ENCODE measurements at regions not wholly inside any gene's neighbourhood (a gene's known extent, or its start where the extent isn't known, plus 50 kb on each side); places are given as distances from the start of the nearest gene placed in this dataset.

DNA sequence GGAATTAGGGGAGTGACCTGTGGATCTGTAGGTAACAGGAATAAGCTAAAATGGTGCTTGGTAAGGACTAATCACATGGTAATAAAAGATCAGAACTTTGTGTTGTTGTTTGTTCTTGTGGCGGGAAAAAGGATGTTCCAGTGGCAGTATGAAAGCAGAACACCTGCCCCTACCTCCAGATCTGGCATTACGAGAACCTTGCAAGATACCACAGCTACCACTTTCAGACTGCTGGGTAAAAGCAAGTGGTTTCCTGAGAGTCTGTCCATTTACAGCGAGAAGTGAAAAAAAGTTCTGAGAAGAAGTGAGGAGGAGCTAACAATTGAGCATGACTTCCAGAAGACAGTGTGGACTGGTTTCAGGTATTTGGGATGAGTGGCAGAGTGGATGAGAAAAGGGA is 252.5 kb downstream of the TLE4 start:
- no peak overlapping the region for H3K18ac ChIP-seq (ENCODE audit: extremely low read depth, low read length)
- no peaks in the 10 kb centered on the region for H3K27me3 ChIP-seq (replicated peaks in 1 of 4; ENCODE audit: control insufficient read depth in 3 of 4, extremely low read depth in 1 of 4, insufficient read depth in 3 of 4, low read length in 3 of 4)
- no peak overlapping the region for H2AFZ ChIP-seq (ENCODE audit: low read length)
- H2BK5ac ChIP-seq (ENCODE audit: low read depth, low read length): no peak overlapping the region
- H2BK12ac ChIP-seq (ENCODE audit: low read depth, low read length): no peak overlapping the region
- ChIA-PET POLR2A (ENCODE audit: partially characterized antibody) (interaction anchor here (1.0 kb wide), 1 partner anchor 8 kb away, joined by 3 read pairs; no protein-coding TSS in a partner anchor), CTCF (ENCODE audit: partially characterized antibody) (interaction anchor here (0.6 to 1.5 kb wide), 2 partner anchors 9 to 1315 kb away, joined by 3 to 4 read pairs; no protein-coding TSS in a partner anchor)
- H3K4ac ChIP-seq (replicated peaks; ENCODE audit: insufficient read length, low read depth, low read length): no peak overlapping the region
- no peak overlapping the region for H4K8ac ChIP-seq (ENCODE audit: extremely low read depth, insufficient read depth, low read length)
- no peaks in the 10 kb centered on the region for H3K79me2 ChIP-seq (ENCODE audit: control insufficient read depth in 1 of 2, insufficient read depth in 2 of 2, low read length in 2 of 2)
- no peaks in the 10 kb centered on the region for H3K4me1 ChIP-seq (replicated peaks in 1 of 4; ENCODE audit: control insufficient read depth in 3 of 4, insufficient read depth in 4 of 4, low read length in 3 of 4)
- H3K23me2 ChIP-seq (ENCODE audit: low read depth, low read length): no peaks in the 10 kb centered on the region
- H3K56ac ChIP-seq (replicated peaks; ENCODE audit: insufficient read length, low read depth, low read length): no peak overlapping the region
- no peak overlapping the region for H2BK15ac ChIP-seq (ENCODE audit: low read length)
- no peak overlapping the region for H3K4me3 ChIP-seq (ENCODE audit: extremely low read depth in 1 of 4, insufficient read depth in 2 of 4, low read depth in 3 of 4, low read length in 4 of 4)
- no peak overlapping the region for H2BK20ac ChIP-seq (ENCODE audit: low read length)
- WGBS, 2 experiments (ENCODE audit: extremely low coverage in 1 of 2, insufficient coverage in 1 of 2, insufficient read length in 1 of 2, insufficient replicate concordance in 2 of 2, low coverage in 1 of 2, low lambda C conversion rate in 2 of 2, missing lambda C conversion rate in 1 of 2): 76% methylated on average over 3 of the region's 3 CpGs; no CpG with 5 or more reads in 1 of the 2 experiments
- no peaks in the 10 kb centered on the region for H3K9me3 ChIP-seq (ENCODE audit: insufficient read depth in 2 of 2, low read depth in 1 of 2, low read length in 1 of 2)
- H3K9ac ChIP-seq (replicated peaks in 1 of 4; ENCODE audit: extremely low read depth in 1 of 4, low read depth in 3 of 4, low read length in 3 of 4): no peak overlapping the region
- TF ChIP-seq ZNF274 (IDR thresholded peaks at IDR 0.05; ENCODE audit: borderline replicate concordance, extremely low read depth, low read length) (no peak), TAF7 (optimal IDR thresholded peaks at IDR 0.05; ENCODE audit: borderline replicate concordance, low read depth, low read length) (no peak), KDM4A (IDR thresholded peaks at IDR 0.05; ENCODE audit: low read depth, low read length, severe bottlenecking) (no peak)
- H3K4me2 ChIP-seq (ENCODE audit: insufficient read depth in 1 of 2, low read depth in 2 of 2, low read length in 2 of 2): no peak overlapping the region
- no peak overlapping the region for H3K27ac ChIP-seq (ENCODE audit: low read depth, low read length)
- no peaks in the 10 kb centered on the region for H3K79me1 ChIP-seq (ENCODE audit: low read depth, low read length)
- H4K91ac ChIP-seq (replicated peaks; ENCODE audit: insufficient read length, low read length): no peak overlapping the region
- no peak overlapping the region for H3K23ac ChIP-seq (ENCODE audit: insufficient read length)
- no peaks in the 10 kb centered on the region for H4K20me1 ChIP-seq (replicated peaks in 1 of 2; ENCODE audit: control insufficient read depth in 1 of 2, insufficient read depth in 2 of 2, low read length in 2 of 2)
- no peak overlapping the region for H4K5ac ChIP-seq (ENCODE audit: insufficient read length, low read depth, low read length)
- no peak overlapping the region for H3K14ac ChIP-seq (ENCODE audit: insufficient read length)
- H3K36me3 ChIP-seq (ENCODE audit: control insufficient read depth in 2 of 4, insufficient read depth in 4 of 4, low read length in 3 of 4): no peaks in the 10 kb centered on the region
- no peak overlapping the region for H2BK120ac ChIP-seq (replicated peaks; ENCODE audit: low read depth, low read length)
- H2AK5ac ChIP-seq (ENCODE audit: low read depth, low read length): no peak overlapping the region
- DNase-seq (ENCODE audit: low read depth in 1 of 2, low spot score in 2 of 2): no peak
- FAIRE-seq: no peak
